ENCODE measurements at regions not wholly inside any gene's neighbourhood (a gene's known extent, or its start where the extent isn't known, plus 50 kb on each side); places are given as distances from the start of the nearest gene placed in this dataset.

DNA sequence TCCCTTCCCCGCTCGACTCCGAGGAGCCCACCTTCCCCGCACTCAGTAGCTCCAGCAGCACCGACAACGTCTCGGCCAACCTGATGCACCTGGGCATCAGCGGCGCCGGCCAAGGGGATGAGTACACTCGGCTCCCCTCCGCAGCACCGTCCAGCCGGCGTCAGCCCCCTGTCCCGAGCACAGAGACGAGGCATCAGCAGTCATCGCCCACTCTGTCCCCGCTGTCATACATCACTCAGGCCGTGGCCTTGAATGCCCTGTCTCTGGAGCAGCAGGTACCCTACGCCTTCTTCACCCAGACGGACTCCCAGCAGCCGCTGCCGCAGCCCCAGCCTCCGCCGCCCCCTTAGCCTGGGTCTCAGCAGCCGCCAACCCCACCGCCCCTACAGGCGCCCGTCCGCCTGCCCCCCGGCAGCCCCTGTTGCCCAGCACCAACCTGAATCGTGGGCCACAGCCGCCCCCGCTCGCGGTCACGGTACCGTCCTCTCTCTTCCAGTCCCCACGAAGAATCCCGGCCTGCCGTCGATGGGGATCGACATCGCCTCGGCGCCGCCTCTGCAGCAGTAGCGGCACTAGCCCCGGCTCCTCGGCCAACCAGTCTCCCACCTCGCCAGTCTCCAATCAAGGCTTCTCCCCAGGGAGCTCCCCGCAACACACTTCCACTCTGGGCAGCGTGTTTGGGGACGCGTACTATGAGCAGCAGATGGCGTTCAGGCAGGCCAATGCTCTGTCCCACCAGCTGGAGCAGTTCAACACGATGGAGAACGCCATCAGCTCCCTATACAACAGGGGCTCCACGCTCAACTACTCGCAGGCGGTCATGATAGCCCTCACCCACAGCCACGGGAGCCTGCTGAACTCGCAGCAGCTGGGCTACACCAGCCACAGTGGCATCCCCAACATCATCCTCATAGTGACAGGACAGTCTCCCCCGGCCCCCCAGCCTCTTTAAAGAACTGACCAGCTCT lies 1195.9 kb upstream of the CHAC2 start:
- no peak for DNase-seq (ENCODE audit: low read depth)

- DNase-seq (ENCODE audit: low read depth), result no peak
Observed at GRCh38 chr2:52570716-52571115, 1196.9 kb upstream of the CHAC2 start.

GRCh38 chr2:52563151-52563550 lies 1204.5 kb upstream of the CHAC2 start:
- DNase-seq (ENCODE audit: low read depth), result no peak

DNA sequence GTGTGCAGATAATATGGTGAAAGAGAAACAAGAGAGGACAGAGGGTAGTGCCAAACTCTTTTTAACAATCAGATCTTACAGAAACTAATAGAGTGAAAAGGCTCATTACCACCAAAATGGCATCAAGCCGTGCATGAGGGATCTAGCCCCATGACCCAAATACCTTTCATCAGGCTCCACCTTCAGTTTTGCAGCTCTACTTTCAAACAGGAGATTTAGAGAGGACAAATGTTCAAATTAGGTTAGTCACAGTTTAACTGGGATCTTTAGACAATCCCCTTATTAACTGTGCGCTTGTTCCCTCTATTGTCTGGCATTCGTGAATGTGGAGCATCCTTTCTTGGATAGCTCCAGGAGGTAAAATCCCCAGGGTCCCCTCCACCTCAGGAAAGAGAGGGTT lies 1209.3 kb upstream of the CHAC2 start:
- DNase-seq (ENCODE audit: low read depth), result no peak

- DNase-seq (ENCODE audit: low read depth), result no peak
Observed at GRCh38 chr2:52542297-52542696, 1225.3 kb upstream of the CHAC2 start.

DNA sequence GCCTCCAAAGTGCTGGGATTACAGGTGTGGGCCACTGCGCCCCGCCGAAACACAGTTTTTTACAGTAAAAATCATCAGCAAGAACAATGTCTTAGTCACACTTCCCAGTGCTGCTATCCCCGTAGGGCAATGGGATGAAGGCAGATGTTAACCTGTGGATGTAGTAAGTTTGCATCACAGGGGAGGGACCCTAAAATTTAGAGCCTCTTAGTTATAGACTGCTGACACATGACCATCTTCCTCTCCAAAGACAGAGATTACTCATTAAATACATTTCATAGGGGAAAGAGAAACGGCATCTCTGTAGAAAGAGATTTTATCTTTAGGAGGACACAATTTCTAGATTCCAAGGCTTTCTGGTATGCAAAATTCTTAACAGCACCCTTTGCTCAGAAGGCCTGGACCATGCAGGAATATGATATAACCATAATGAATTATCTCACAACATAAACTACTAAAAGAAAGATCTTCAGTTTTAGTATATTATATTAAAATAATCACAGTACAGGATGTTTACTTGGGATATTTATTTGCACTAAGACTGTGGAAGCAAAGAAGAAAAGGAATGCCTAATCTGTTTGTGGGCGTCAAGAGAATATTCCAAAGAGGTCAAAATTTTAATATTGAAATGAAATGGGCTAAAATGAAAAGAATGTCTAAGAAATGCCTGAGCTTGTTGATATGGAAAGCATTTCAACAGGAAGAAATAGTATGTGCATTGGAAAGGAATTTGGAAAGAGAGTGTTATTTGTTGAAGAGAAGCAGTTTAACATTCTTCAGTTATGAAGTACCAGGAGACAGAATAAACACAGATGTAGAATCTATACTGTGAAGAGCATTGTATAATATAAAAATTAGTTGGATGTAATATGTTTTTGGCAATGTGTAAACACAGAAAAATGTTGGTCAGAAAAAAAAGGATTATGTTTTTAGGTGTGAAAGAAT lies 1228.3 kb upstream of the CHAC2 start:
- DNase-seq (ENCODE audit: low read depth), result no peak

GRCh38 chr2:52537588-52537987 lies 1230.0 kb upstream of the CHAC2 start:
- DNase-seq (ENCODE audit: low read depth), result no peak

- DNase-seq (ENCODE audit: low read depth), result peak; percentile 37
Observed at GRCh38 chr2:52536929-52537460, 1230.6 kb upstream of the CHAC2 start.

DNA sequence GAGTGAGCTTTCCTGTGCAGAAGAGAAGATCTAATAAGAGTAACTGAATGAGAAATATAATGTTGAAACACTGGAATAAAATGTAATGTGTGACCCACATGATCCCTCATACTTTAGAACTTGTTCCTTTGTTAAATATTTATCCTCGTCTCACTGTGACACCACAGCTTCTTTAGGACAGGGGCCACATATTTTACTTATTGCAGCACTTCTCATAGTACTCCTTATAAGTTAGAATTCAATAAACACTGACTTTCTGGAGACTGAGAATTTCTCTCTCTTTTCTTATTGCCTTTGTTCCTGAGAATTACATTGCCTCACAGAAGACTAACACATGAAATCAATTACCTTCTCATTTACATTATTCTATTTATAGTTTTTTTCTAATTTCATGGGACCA lies 1234.6 kb upstream of the CHAC2 start:
- DNase-seq (ENCODE audit: low read depth), result no peak

DNA sequence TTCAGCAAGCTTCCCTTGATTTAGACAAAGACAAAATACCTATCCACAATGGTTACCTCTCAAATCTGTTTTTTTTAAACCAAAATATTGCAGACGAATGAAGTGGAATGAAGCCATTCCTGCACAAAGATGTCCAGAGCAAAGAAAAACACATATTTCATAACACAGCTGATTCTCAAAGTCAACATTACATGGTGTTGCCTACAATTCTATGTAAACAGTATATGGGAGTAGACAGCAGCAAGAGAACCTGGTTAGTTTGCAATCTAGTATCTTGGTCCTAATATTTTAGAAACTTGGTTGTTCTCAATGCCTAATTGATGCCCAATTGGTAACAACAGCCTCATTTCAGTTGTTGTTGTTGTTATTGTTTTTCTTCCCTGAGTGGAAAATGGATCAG lies 1240.9 kb upstream of the CHAC2 start:
- DNase-seq (ENCODE audit: low read depth), result no peak

DNA sequence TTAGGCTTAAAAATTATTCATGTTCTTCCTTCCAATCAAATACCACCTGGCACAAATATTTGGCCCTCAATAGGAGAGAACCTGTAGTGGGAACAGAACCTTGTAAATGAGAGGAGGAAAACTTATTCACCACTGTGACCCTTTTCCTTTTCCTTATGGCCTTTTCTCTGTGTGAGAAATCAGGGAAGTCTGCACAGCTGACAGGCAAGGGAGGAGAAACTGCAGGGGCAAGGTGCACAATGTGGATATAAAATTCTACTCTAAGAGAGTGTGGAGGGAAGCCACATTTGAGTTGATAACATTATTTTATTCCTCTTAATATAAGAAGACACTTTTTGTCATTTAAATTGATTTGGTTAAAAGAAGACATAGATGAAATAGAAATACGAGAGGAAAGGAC lies 1247.0 kb upstream of the CHAC2 start:
- no peak for DNase-seq (ENCODE audit: low read depth)

DNA sequence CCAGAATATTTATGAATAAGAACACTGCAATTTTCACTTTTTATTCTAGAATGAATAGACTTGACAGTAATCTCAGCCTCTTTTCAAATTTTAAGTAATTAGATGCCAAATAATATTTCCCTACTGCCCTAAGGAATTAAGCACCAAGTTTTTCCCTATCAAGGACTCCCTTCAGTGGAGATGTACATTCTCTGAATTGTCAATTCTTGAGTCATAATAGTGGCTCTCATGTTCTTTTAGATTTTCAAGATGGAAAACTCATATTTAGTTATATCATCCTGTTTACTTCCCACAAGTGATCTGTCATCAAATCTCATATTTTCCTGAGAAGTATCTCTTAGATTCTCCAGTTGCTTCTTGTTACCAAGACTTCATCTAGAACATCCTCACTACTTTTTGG lies 1248.9 kb upstream of the CHAC2 start:
- peak; percentile 22 for DNase-seq (ENCODE audit: low read depth)

- DNase-seq (ENCODE audit: low read depth), result no peak
Observed at GRCh38 chr2:52512760-52513159, 1254.8 kb upstream of the CHAC2 start.

DNA sequence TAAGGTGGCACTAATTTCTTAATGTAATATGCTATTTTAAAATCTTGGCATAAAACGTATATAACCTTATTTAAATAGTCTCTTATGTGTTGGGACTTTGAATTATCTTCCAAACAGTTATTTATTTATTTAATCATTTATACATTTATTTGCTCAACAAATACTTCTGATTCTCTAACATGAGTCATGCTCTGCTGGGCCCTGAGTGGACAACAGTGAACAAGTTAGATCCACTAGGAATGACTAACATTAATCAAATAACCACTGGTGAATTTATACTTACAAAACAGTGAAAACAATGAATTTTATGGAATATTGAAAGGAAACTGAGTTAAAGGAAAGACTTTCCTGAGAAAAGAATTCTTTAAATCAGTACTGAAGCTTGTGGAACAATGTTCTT lies 1257.2 kb upstream of the CHAC2 start:
- peak; percentile 8 for DNase-seq (ENCODE audit: low read depth)

GRCh38 chr2:52502476-52502860 lies 1265.1 kb upstream of the CHAC2 start:
- DNase-seq (ENCODE audit: low read depth), result no peak

- no peak for DNase-seq (ENCODE audit: low read depth)
Observed at GRCh38 chr2:52501715-52502475, 1265.7 kb upstream of the CHAC2 start.

- DNase-seq (ENCODE audit: low read depth), result no peak
Observed at GRCh38 chr2:52500561-52500960, 1267.0 kb upstream of the CHAC2 start.

DNA sequence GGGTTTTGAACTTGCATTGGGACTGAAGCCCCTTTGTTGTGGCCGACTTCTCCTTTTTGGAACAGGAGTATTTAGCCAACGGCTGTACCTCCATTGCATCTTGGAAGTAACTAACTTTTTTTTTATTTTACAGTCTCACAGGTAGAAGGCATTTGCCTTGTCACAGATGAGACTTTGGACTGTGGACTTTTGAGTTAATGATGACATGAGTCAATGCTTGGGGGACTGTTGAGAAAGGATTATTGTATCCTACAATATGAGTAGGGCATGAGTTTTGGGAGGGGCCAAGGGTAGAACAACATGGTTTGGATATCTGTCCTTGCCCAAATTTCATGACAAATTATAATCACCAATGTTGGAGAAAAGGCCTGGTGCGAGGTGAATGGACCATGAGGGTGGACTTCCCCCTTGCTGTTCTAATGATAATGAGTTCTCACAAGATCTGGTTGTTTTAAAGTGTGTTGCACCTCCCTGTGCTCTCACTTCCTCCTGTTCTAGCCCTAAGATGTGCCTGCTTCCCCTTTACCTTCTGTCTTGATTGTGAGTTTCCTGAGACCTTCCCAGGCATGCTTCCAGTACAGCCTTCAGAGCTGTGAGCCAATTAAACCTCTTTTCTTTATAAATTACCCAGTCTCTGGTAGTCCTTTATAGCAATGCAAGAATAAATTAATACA lies 1269.4 kb upstream of the CHAC2 start:
- DNase-seq (ENCODE audit: low read depth), result no peak

- DNase-seq (ENCODE audit: low read depth), result no peak
Observed at GRCh38 chr2:52495816-52496215, 1271.8 kb upstream of the CHAC2 start.

- no peak for DNase-seq (ENCODE audit: low read depth)
Observed at GRCh38 chr2:52477166-52477565, 1290.4 kb upstream of the CHAC2 start.

DNA sequence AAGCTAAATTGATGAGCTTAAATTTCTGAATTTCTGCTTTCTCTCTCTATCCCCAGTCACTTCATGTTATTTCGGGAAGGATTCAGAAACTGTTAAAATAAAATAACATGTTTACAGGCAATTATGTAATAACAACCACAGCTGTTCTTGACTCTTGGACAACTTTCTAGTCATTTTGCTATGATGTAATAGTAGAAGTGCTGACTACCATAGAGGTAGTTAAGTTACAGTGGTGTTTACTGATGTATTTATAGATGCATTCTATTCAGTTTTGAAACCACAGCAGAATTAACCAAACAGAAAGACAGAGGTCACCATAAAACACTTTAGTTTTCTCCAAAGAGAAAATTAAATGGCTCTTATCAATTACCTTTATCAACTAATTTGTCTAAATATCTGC lies 1292.0 kb upstream of the CHAC2 start:
- peak; percentile 18 for DNase-seq (ENCODE audit: low read depth)
